ENCODE measurements at regions not wholly inside any gene's neighbourhood (a gene's known extent, or its start where the extent isn't known, plus 50 kb on each side); places are given as distances from the start of the nearest gene placed in this dataset.

DNA sequence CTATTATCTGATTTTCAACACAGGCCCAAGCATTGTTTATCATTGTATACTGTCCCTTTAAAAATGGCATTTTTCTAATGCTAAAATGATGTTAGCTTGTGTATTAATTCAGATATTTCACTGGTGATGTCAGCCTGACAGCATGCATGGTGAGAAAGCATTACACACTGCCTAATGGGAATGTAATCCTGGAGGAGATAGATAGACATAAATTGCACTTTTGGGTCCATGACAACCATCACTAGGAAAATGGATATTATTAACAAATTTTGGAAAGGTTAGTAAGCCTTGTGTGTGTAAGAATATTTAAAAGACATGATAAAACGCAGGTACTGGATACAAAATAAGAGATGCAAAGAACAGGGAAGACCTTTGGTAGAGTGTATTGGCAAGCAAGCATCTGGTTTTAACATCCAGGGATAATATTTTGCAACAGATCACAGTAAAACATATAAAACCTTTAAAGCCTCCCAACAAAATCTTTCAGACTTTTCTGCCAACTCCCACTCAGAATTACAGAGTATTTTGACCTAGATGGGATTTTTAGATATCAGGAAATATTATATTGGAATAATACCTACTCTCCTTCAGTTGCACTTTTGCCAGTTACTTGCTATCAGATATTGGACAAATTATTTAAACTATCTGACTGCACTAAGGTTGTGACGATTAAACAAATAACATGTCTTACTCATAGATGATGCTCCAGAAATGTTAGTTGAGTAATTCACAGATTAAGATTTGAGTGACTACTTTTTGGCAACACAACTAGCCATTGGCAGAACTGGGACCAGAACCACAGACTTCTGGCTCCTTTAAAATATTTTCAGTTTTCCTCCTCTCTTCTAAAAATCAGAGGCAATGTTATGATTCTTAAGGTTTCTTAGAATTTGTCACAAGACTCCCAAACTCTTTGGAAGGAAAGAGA is 291.6 kb upstream of the SEMA3C start:
- TF ChIP-seq RXRA (IDR thresholded peaks at IDR 0.05) (no peak), CTCF (IDR thresholded peaks at IDR 0.05; ENCODE audit: low read depth, low read length, missing input control) (no peak), ZBTB33 (IDR thresholded peaks at IDR 0.05) (no peak), REST (IDR thresholded peaks at IDR 0.05) (no peak), GABPA (IDR thresholded peaks at IDR 0.05 in 1 of 2, conservative IDR thresholded peaks at IDR 0.05 in 1 of 2) (no peak), RAD21 (IDR thresholded peaks at IDR 0.05) (no peak), YY1 (IDR thresholded peaks at IDR 0.05) (no peak), MAX (IDR thresholded peaks at IDR 0.05) (no peak), HNF4G (IDR thresholded peaks at IDR 0.05) (no peak), FOXA2 (IDR thresholded peaks at IDR 0.05) (no peak), EGR1 (IDR thresholded peaks at IDR 0.05; ENCODE audit: low read depth in 2 of 2) (no peak)
- TF ChIP-seq, protein P1, sequence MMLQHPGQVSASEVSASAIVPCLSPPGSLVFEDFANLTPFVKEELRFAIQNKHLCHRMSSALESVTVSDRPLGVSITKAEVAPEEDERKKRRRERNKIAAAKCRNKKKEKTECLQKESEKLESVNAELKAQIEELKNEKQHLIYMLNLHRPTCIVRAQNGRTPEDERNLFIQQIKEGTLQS (IDR thresholded peaks at IDR 0.05): no peak
